ENCODE measurements at regions not wholly inside any gene's neighbourhood (a gene's known extent, or its start where the extent isn't known, plus 50 kb on each side); places are given as distances from the start of the nearest gene placed in this dataset.

DNA sequence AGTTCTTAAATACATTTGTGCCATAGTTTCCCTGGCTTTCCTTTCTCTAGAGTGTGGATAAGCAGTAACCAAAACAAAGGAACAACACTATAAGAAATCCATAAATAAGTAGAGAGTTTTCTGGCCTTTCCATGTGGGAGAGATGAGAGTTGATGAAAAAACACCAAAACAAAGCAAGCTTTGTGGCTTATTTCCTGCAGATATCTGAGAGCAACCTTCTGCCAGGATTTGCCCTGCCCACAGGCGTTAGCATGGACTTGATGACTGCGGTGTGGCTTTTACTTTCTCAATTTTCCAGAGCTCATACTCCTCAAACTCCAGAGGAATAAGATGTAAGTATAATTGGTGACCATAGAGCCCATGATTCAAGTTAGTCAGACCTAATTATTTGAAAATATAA is 194.9 kb downstream of the RAP2B start:
- TF ChIP-seq, protein P1, sequence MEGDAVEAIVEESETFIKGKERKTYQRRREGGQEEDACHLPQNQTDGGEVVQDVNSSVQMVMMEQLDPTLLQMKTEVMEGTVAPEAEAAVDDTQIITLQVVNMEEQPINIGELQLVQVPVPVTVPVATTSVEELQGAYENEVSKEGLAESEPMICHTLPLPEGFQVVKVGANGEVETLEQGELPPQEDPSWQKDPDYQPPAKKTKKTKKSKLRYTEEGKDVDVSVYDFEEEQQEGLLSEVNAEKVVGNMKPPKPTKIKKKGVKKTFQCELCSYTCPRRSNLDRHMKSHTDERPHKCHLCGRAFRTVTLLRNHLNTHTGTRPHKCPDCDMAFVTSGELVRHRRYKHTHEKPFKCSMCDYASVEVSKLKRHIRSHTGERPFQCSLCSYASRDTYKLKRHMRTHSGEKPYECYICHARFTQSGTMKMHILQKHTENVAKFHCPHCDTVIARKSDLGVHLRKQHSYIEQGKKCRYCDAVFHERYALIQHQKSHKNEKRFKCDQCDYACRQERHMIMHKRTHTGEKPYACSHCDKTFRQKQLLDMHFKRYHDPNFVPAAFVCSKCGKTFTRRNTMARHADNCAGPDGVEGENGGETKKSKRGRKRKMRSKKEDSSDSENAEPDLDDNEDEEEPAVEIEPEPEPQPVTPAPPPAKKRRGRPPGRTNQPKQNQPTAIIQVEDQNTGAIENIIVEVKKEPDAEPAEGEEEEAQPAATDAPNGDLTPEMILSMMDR (conservative IDR thresholded peaks at IDR 0.05; ENCODE audit: low read depth, low read length), result no peak
- TF ChIP-seq EZH2 (IDR thresholded peaks at IDR 0.05; ENCODE audit: borderline replicate concordance, low read depth, low read length, poor library complexity, severe bottlenecking), result no peak
